ENCODE measurements at regions not wholly inside any gene's neighbourhood (a gene's known extent, or its start where the extent isn't known, plus 50 kb on each side); places are given as distances from the start of the nearest gene placed in this dataset.

- TF ChIP-seq POLR2A (IDR thresholded peaks at IDR 0.05), result no peak
- TF ChIP-seq CTCF (IDR thresholded peaks at IDR 0.05), result no peak
- TF ChIP-seq EP300 (IDR thresholded peaks at IDR 0.05), result no peak
Measured at GRCh38 chr10:91097313-91097712, 123.2 kb upstream of the PCGF5 start.
